Vagina (tissue), 2 donors: ENCODE measurements at regions not wholly inside any gene's neighbourhood (a gene's known extent, or its start where the extent isn't known, plus 50 kb on each side); places are given as distances from the start of the nearest gene placed in this dataset.

Source experiments
- CTCF ChIP-seq, 3 experiments: fragments of 450-650 bp in 2 of 3; fragments of 200-600 bp in 1 of 3; sonication (generic) in 1 of 3; IDR thresholded peaks; one replicate each; pipeline ENCODE4 v1.5.1; 2017 to 2019; ENCODE audit warnings: antibody characterized with exemption in 3 of 3, mild to moderate bottlenecking in 2 of 3, moderate library complexity in 2 of 3
- POLR2AphosphoS5 ChIP-seq, 2 donors: sonication (generic); formaldehyde crosslinking; IDR thresholded peaks; one replicate each; pipeline ENCODE4 v1.9.0; 2017; ENCODE audit warnings: antibody characterized with exemption in 2 of 2, mild to moderate bottlenecking in 2 of 2, low read depth in 1 of 2; ENCODE audit not compliant: insufficient read depth in 1 of 2

GRCh38 chrX:13162772-13163410, 118.5 kb upstream of the FAM9C start:
- TF ChIP-seq POLR2AphosphoS5 (IDR thresholded peaks at IDR 0.05; ENCODE audit: insufficient read depth in 1 of 2, low read depth in 1 of 2) (no peak), CTCF (IDR thresholded peaks at IDR 0.05) (no peak)
